ENCODE measurements at regions not wholly inside any gene's neighbourhood (a gene's known extent, or its start where the extent isn't known, plus 50 kb on each side); places are given as distances from the start of the nearest gene placed in this dataset.

GRCh38 chr1:191608367-191608766 is 549.9 kb upstream of the RGS18 start (continued):
- TF ChIP-seq ZNF407 (IDR thresholded peaks at IDR 0.05; ENCODE audit: low read depth) (no peak), KDM1A (IDR thresholded peaks at IDR 0.05) (no peak), CBX2 (IDR thresholded peaks at IDR 0.05; ENCODE audit: insufficient read depth, low read length, poor library complexity, severe bottlenecking) (no peak)

- Histone ChIP-seq H3K9ac (ENCODE audit: insufficient read depth in 1 of 2, low read depth in 2 of 2, low read length in 2 of 2) (no peak overlapping the region), H3K9me3 (replicated peaks; ENCODE audit: control insufficient read depth, insufficient read depth, low read depth, low read length) (no peaks in the 10 kb centered on the region), H3K4me2 (ENCODE audit: insufficient read depth, low read length) (no peak overlapping the region), H3K36me3 (ENCODE audit: control insufficient read depth, insufficient read depth, low read length) (no peaks in the 10 kb centered on the region), H2AFZ (ENCODE audit: low read depth, low read length) (peak overlapping the region; percentile 17; the same call in 1 of the 2 replicates), H3K27me3 (ENCODE audit: control insufficient read depth in 2 of 2, insufficient read depth in 2 of 2, low read length in 2 of 2) (no peaks in the 10 kb centered on the region), H4K20me1 (replicated peaks; ENCODE audit: control insufficient read depth, insufficient read depth, low read length) (no peaks in the 10 kb centered on the region), H3K4me3 (no peak overlapping the region), H3K27ac (ENCODE audit: extremely low read depth, low read depth, low read length) (no peak overlapping the region), H3K4me1 (replicated peaks in 1 of 2; ENCODE audit: control insufficient read depth in 2 of 2, insufficient read depth in 2 of 2, low read length in 2 of 2) (no peaks in the 10 kb centered on the region), H3K79me2 (ENCODE audit: control insufficient read depth, insufficient read depth, low read length) (no peaks in the 10 kb centered on the region), H3K9me1 (ENCODE audit: control insufficient read depth, insufficient read depth, low read length) (no peaks in the 10 kb centered on the region)
- no TSS peak for BruUV-seq (replicated peaks)
- no peak for FAIRE-seq
- CTCF ChIA-PET (ENCODE audit: low intra/inter-chr PET ratio) = no interaction called here
- ATAC-seq = no peak
- TF ChIP-seq ZNF436 (CRISPR knock-in tag; IDR thresholded peaks at IDR 0.05) = no peak
- no peak for TF ChIP-seq ETS2 (tag; IDR thresholded peaks at IDR 0.05; ENCODE audit: borderline replicate concordance, poor library complexity, severe bottlenecking)
- no peak for TF ChIP-seq TCF7L2 (IDR thresholded peaks at IDR 0.05; ENCODE audit: low read depth, low read length)
- TF ChIP-seq CBX5 (IDR thresholded peaks at IDR 0.05; ENCODE audit: borderline replicate concordance, low read depth) = no peak
- TF ChIP-seq DLX4 (CRISPR knock-in tag; IDR thresholded peaks at IDR 0.05) = no peak
- no peak for DNase-seq (ENCODE audit: extremely low read depth in 1 of 4, low spot score in 3 of 4)
- in situ Hi-C loops (cut with MboI) (no loop called here), intact Hi-C loops (cut with micrococcal nuclease) (no loop called here)
- POLR2A ChIA-PET = no interaction called here
These were observed 549.0 kb upstream of the RGS18 start for GRCh38 chr1:191609305-191609704.
